ENCODE measurements at regions not wholly inside any gene's neighbourhood (a gene's known extent, or its start where the extent isn't known, plus 50 kb on each side); places are given as distances from the start of the nearest gene placed in this dataset.

- no peak overlapping the region for H3K4me3 ChIP-seq (ENCODE audit: low read depth, low read length)
- no peak for TF ChIP-seq CTCF (conservative IDR thresholded peaks at IDR 0.05; ENCODE audit: low read depth, low read length)
- peak; percentile 57 for DNase-seq (ENCODE audit: low read depth)
These were observed 1716.3 kb downstream of the C4orf33 start for GRCh38 chr4:130812117-130812765.

GRCh38 chr4:130814896-130815295 is 1718.9 kb downstream of the C4orf33 start:
- DNase-seq (ENCODE audit: low read depth), result no peak
- no peak for TF ChIP-seq CTCF (conservative IDR thresholded peaks at IDR 0.05; ENCODE audit: low read depth, low read length)
- H3K4me3 ChIP-seq (ENCODE audit: low read depth, low read length), result no peak overlapping the region

- no peak for TF ChIP-seq CTCF (conservative IDR thresholded peaks at IDR 0.05; ENCODE audit: low read depth, low read length)
- no peak for DNase-seq (ENCODE audit: low read depth)
- H3K4me3 ChIP-seq (ENCODE audit: low read depth, low read length), result no peak overlapping the region
These were observed 1724.5 kb downstream of the C4orf33 start for GRCh38 chr4:130820448-130820847.

GRCh38 chr4:130825284-130825683 is 1729.3 kb downstream of the C4orf33 start:
- TF ChIP-seq CTCF (conservative IDR thresholded peaks at IDR 0.05; ENCODE audit: low read depth, low read length), result no peak
- no peak for DNase-seq (ENCODE audit: low read depth)
- no peak overlapping the region for H3K4me3 ChIP-seq (ENCODE audit: low read depth, low read length)

- TF ChIP-seq CTCF (conservative IDR thresholded peaks at IDR 0.05; ENCODE audit: low read depth, low read length), result no peak
- DNase-seq (ENCODE audit: low read depth), result peak; percentile 52
- H3K4me3 ChIP-seq (ENCODE audit: low read depth, low read length), result no peak overlapping the region
These were observed 1754.1 kb downstream of the C4orf33 start for GRCh38 chr4:130850019-130850524.

- no peak overlapping the region for H3K4me3 ChIP-seq (ENCODE audit: low read depth, low read length)
- no peak for DNase-seq (ENCODE audit: low read depth)
- TF ChIP-seq CTCF (conservative IDR thresholded peaks at IDR 0.05; ENCODE audit: low read depth, low read length), result no peak
These were observed 1755.2 kb downstream of the C4orf33 start for GRCh38 chr4:130851107-130851506.

- DNase-seq (ENCODE audit: low read depth), result no peak
- no peak for TF ChIP-seq CTCF (conservative IDR thresholded peaks at IDR 0.05; ENCODE audit: low read depth, low read length)
- no peak overlapping the region for H3K4me3 ChIP-seq (ENCODE audit: low read depth, low read length)
These were observed 1756.0 kb downstream of the C4orf33 start for GRCh38 chr4:130851932-130852331.

Measured in choroid plexus epithelial cell (primary cell).